ENCODE measurements at regions not wholly inside any gene's neighbourhood (a gene's known extent, or its start where the extent isn't known, plus 50 kb on each side); places are given as distances from the start of the nearest gene placed in this dataset.

DNA sequence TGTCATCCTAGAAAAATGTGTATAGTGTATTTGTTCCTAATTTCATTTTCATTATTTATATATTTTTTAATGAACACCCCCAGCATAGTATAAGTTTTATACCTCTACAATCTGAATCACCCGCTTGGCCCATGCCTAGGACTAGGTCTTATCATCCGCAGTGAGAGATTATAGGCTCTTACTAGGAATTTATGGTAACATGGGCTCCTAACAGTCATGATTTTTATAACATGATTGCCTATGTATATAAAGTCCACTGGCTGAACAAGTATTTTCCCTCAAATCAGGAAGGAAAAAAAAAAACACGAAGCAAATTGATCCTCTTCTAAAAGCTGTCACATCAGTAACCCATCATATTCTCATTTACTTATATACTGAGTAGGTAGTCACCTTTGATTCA is 666.1 kb upstream of the NRXN1 start:
- TF ChIP-seq CHD2 (IDR thresholded peaks at IDR 0.05; ENCODE audit: low read length, partially characterized antibody) (no peak), ZFP36 (IDR thresholded peaks at IDR 0.05; ENCODE audit: borderline replicate concordance, partially characterized antibody) (no peak), CEBPB (IDR thresholded peaks at IDR 0.05) (no peak)
- TF ChIP-seq, protein P1, sequence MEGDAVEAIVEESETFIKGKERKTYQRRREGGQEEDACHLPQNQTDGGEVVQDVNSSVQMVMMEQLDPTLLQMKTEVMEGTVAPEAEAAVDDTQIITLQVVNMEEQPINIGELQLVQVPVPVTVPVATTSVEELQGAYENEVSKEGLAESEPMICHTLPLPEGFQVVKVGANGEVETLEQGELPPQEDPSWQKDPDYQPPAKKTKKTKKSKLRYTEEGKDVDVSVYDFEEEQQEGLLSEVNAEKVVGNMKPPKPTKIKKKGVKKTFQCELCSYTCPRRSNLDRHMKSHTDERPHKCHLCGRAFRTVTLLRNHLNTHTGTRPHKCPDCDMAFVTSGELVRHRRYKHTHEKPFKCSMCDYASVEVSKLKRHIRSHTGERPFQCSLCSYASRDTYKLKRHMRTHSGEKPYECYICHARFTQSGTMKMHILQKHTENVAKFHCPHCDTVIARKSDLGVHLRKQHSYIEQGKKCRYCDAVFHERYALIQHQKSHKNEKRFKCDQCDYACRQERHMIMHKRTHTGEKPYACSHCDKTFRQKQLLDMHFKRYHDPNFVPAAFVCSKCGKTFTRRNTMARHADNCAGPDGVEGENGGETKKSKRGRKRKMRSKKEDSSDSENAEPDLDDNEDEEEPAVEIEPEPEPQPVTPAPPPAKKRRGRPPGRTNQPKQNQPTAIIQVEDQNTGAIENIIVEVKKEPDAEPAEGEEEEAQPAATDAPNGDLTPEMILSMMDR (IDR thresholded peaks at IDR 0.05), result no peak

All from A549 (cell line).